Activated CD8-positive, alpha-beta memory T cell treated with anti-CD3 and anti-CD28 coated beads, Interleukin-2, amount 50 U/mL, for 4 hours (primary cell): ENCODE measurements at regions not wholly inside any gene's neighbourhood (a gene's known extent, or its start where the extent isn't known, plus 50 kb on each side); places are given as distances from the start of the nearest gene placed in this dataset.
"Not testable (repeated sequence)": the region's sequence is repeated elsewhere in the genome, so short reads cannot be mapped to it uniquely, and the experiment has no call there.

Source experiments
- DNase-seq: peaks from one replicate; pipeline ENCODE4 v3.0.0-alpha.2; 2020

- DNase-seq: no peak
Measured at GRCh38 chr6:6750594-6751265, 162.2 kb downstream of the LY86 start.

DNA sequence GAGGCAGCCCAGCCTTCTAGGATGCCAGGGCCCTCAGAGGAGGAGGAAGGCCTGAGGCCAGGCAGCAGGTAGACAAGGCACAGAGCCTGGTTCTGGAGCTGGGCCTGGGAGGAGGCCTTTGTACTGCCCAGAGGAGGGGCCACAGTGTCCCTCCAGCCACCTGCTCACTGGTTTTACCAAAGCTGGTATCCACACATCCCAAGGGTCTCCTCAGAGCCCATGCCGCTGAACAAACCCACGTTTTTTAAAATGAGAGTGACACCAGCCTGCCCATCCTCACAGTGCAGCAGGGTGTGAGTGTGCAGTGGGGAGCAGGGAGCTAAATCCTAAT, 162.7 kb downstream of the LY86 start:
- no peak for DNase-seq

GRCh38 chr6:6751619-6752023, 163.1 kb downstream of the LY86 start:
- no peak for DNase-seq

DNA sequence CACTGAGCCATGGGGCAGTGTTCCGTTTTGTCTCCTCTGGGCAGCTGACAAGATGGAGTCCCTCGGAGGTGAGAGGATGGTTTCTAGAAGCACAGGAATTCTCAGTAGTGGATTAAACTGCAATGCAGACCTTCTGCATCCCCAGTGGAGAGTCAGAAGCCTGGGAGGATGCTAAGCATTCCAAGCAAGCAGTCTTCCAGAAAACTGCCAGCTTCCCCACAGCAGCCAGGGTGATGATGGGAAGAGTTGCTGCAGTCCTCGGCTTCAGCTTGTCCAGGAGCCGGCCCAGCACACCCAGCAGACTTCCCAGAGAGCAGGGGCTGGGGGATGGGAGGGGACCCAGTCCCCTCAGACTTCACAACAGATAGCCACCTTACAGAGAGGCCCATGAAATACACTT, 163.6 kb downstream of the LY86 start:
- no peak for DNase-seq

DNA sequence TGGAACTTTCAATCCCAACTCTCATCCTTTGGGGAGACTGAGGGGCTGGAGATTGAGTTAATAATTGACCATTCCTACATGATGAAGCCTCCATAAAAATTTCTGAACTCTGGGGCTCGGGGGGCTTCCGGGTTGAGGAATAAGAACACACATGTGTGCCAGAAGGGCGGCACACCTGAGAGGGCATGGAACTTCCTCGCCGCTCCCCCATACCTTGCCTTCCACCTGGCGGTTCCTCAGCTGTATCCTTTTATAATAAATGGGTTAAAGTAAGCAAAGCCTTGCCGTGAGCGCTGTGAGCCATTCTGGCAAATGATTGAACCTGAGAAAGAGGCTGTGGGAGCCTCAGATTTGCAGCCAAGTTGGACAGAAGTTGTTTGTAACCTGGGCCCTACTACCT, 164.8 kb downstream of the LY86 start:
- no peak for DNase-seq

GRCh38 chr6:6756526-6756925, 168.0 kb downstream of the LY86 start:
- DNase-seq: no peak

DNA sequence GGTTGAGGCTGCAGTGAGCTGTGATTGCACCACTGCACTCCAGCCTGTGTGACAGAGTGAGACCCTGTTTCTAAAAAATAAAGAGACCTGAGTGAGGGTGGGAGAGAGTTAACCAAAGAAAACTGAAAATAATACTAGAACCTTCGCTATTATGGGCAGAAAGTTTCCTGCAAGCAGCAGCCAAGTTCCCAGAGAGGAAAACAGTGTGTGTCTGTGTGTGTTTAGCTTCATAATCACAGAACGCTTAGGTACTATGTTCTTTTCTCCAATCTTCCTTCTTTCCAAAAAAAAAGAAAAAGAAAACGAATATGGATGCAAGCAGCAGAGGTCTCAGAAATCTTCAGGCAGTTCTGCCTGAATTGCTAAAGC, 170.0 kb downstream of the LY86 start:
- no peak for DNase-seq

DNA sequence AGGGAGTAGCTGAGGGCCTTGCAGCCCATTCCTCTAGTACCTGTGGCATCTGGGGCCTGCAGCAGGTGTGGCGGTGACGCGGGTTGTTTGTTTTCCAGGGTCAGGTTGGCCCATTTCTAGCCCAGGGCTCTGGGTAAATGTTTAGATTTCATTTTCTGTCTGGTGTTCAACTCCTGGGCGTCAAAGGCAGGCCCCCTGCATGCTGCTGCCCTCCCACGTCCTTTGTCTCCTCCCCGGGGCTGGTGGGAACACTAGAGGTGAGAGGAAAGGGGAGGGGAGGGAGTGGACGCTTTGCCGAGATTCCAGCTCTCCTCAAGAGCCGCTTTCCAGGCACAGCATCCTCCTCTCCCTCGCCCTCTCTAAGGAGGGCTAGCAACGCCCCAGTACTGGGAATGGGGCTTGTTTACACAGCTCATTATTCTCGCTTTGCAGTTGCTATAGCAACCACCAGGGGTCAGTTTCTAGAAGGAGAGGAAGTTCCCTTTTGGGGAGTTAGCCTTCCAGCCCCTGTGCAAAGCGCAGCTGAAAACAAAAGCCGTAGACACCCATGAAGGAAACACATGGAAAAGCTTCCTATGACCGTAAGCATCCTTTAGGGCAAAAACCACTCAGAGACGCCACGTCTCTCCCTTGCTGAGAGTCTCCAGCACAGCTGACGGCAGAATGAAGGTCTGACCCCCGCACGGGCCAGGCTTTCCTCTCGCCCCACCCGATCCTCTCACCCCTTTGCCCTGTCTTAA, 170.6 kb downstream of the LY86 start:
- DNase-seq: no peak

DNA sequence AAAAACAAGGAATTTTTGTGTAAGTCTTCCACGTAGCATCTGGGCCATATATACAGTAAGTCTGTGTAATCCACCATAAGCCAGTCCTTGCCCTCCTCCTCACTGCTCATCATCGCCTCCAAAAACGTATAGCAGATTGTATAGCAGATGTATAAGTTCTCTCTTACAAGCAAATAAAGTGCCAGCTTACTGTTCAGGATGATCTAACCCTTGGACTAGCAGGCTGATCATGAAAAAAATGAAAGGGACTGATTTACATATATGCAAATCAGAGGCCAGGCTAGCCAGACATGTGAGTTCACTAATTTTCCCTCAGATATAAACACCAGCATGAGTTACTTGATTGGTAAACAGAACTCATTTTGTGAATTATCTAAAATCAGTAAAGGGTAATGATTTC, 171.5 kb downstream of the LY86 start:
- no peak for DNase-seq

DNA sequence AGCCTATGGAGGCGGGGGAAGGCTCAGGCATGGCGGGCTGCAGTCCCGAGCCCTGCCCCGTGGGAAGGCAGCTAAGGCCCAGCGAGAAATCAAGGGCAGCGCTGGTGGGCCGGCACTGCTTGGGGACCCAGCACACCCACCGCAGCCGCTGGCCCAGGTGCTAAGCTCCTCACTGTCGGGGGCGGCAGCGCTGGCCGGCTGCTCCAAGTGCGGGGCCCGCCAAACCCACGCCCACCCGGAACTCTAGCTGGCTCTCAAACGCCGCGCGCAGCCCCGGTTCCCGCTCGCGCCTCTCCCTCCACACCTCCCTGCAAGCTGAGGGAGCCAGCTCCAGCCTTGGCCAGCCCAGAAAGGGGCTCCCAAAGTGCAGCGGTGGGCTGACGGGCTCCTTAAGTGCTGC, 174.0 kb downstream of the LY86 start:
- DNase-seq: not testable (repeated sequence)

DNA sequence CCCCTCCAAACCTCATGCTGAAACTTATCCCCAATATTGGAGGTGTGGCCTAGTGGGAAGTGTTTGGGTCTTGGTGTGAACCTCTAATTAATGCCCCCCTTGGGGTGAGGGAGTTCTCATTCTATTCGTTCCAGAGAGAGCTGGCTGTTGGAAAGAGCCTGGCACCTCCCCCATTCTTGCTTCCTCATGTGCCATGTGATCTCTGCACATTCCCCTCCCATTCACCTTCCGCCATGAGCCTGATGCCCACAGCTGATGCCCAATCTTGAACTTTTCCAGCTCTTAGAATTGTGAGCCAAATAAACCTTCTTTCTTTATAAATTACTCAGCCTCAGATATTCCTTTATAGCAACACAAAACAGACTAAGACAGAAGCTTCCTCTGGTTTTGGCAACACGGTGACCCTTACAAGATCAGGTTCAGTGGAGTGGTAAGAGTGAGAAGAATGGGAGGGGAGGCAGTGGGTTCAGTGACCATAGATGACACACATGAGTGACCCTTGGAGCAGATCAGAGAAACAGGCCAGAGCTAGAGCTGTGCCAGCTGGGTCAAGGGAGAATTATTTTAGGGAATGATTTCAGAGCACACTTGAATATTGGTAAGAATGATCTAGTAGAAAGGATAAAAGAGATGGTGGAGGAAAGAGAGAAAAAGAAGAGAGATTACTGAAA, 176.4 kb downstream of the LY86 start:
- DNase-seq: no peak

DNA sequence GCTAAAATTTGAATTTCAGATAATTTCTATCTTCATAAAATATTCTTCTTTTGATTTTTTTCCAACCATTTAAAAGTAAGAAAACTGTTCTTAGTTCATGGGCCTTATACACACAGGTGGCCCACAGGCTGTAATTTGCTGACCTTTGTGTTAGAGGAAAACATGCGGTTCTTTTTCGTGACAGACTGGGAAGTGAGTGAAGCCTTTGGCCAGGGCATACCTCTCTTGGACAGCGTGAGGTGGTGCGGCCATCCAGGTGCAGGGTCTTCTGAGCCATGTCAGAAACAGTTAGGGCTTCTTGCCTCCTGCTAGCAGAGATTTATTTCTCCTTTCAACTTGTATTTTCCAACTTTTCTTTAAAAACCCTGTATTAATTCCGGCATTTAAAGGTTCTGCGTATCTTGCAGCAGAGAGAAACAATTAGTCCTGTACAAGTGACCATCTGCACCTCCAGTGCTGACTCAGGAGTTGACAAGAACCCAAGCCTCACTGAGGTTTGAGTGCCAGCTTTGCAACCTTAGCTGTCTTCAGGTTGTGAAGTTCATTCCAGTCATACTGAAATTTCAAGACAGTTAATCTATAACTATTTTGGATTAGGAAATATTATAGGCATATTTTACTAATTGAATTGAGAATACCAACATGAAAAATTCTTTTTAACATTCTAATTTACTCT, 177.8 kb downstream of the LY86 start:
- DNase-seq: no peak

DNA sequence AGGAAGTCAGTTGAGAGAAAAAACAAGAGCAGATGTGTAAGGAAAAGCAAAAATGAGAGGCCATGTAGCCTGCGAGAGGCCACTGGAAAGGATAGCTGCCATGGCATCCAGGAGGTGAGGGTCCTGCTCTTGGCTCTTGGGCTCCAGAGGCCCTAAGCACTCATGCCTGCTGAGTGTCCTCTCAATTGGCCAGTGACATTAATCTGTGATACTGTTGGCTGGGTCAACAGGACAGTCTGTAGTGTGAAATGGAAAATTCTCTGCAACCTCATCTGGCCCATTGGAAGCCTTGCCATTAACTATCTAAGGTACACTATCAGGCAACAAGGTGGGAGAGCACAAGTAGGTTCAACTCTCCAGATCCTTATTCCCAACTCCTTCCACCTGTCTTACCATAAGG, 180.9 kb downstream of the LY86 start:
- no peak for DNase-seq

DNA sequence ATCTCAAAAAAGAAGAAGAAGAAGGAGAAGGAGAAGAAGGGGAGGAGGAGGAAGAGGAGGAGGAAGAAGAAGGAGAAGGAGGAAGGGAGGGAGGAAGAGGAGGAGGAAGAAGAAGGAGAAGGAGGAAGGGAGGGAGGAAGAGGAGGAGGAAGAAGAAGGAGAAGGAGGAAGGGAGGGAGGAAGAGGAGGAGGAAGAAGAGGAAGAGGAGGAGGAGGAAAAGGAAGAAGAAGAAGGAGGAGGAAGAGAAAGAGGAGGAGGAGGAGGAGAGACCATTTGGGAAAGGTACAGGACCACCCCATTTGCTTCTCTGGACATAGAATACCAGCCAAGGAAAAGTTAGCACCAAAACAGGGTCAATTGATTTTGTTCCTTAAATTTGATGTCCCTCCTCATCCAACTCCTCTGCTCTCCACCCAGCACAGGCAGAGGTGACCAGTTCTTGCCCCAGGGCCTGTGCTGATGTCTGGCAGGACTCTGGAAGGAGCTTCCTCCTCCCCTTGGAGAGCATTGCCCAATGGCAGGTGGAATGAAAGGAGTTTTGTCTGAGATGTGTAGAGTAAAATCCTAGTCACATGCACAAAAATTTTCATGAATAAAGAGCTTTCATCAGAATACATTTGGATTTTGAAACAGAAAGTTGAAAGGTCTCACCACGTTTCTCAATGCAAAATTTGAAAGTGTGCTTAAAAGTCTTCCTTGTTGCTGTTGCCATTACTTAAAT, 182.9 kb downstream of the LY86 start:
- DNase-seq: no peak

DNA sequence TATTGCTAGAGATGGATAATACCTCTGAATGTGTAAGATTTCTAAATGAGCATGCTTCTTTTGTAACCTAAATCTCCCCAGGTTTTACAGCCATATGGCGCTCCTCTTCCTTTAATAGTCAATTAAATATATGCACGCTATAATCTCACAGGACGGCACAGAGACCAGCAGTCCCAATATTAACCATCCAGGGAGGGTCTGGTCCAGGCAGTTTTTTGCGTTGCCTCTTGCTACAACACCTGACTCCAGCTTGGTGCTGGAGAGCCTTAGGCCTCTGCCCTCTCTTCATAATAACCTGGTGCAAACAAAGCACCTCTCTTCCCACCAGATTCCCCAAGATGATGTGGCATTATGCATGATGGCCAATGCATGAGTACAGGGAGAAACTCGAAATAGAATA, 183.4 kb downstream of the LY86 start:
- no peak for DNase-seq

GRCh38 chr6:6772751-6773150, 184.2 kb downstream of the LY86 start:
- no peak for DNase-seq

GRCh38 chr6:6775074-6775473, 186.6 kb downstream of the LY86 start:
- no peak for DNase-seq

GRCh38 chr6:6780231-6780630, 191.7 kb downstream of the LY86 start:
- no peak for DNase-seq

- DNase-seq: no peak
Measured at GRCh38 chr6:6781172-6781872, 192.8 kb downstream of the LY86 start.

DNA sequence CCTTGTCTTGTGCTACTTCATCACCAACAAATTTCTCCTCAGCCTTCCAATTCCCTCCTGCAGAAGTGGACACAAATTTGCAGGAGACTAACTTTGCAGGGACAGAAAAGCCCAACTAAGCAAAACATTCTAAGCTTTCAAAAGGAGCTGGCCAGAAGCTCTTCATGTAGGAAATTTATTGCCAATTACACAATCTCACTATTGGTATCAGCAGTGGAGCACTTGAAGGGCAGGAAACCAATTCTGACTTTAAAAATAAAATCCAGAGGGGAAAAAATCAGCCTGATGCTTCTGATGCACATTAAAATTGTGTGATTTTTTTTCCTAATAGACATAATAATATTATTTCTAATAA, 193.3 kb downstream of the LY86 start:
- DNase-seq: no peak

DNA sequence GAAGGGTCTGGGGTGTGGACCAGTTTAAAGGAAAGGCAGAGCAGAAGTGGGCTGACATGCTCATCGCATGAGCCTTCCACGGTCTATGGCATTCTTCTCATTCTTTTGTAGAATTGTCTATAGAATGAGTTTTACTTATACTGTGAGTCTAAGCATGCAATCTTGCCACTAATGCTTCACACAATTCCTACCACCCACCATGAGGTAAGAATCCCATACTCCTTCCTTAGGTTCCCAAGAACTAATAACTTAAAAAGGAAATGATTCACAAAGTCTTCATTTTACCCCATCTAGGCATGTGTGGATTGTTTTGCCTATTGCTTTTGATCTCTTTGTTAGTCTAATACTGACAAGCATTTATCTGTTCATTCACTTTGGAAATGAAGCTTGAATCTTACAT, 195.2 kb downstream of the LY86 start:
- DNase-seq: no peak

GRCh38 chr6:6784514-6785162, 196.1 kb downstream of the LY86 start:
- DNase-seq: no peak
